ENCODE measurements at regions not wholly inside any gene's neighbourhood (a gene's known extent, or its start where the extent isn't known, plus 50 kb on each side); places are given as distances from the start of the nearest gene placed in this dataset.

- peak; percentile 12 for DNase-seq (ENCODE audit: low read depth)
These were observed 806.5 kb downstream of the OTOL1 start for GRCh38 chr3:162302983-162303624.

DNA sequence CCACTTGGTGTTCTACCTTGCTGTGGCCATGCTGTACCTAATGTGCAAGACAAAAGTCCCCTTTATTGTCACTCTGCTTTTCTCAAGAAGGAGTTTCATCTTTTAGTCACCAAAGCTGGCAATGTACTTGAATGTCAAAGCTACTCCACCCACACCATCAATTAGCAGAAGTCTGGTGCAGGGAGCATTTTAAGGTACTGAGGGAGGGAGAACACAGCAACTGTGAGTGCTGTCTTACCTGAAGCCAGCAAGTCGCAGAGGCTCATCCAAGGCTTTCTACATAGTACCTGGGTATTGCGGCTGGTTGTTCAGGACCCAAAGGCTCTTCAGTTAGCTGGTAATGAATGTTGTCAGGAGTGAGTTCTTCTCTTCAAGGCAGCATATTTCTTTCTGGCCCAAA, 820.4 kb downstream of the OTOL1 start:
- DNase-seq (ENCODE audit: low read depth): no peak

GRCh38 chr3:162328649-162329048, 832.0 kb downstream of the OTOL1 start:
- no peak for DNase-seq (ENCODE audit: low read depth)

DNA sequence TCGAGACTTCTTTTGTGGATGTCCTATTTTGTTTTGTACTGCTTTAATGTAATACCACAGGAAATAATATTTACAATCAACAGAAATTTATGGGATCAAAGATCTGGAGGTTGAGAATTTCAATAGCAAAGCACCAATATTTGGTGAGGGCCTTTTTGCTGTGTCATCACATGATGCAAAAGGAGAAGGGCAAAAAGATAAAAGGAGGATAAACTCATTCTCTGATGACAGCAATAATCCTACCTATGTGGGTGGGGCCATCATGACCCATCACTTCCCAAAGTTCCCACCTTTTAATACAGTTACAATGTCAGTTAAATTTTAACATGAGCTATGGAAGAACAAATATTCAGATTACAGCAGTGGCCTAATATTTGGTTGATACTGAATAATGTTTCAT, 832.9 kb downstream of the OTOL1 start:
- DNase-seq (ENCODE audit: low read depth): no peak

DNA sequence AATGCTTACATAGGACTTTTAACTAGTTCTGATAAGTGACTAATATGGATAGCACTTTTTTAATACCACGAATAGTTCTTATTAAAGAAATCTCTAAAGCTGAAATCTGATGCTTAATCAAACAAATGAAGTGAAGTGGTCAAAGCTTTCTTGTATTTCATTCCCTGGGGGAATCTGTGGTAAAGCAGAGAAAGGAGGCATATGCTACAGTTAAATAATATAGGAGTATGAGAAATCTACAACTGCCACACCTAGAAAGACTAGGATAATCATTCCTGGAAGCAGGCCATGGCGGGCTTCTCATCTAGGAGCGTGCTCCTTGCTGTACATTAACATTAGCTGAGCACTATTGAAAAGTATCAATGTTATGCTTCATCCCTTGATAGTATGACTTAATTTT, 835.7 kb downstream of the OTOL1 start:
- DNase-seq (ENCODE audit: low read depth): no peak

- DNase-seq (ENCODE audit: low read depth): no peak
These were observed 837.9 kb downstream of the OTOL1 start for GRCh38 chr3:162334537-162334936.

DNA sequence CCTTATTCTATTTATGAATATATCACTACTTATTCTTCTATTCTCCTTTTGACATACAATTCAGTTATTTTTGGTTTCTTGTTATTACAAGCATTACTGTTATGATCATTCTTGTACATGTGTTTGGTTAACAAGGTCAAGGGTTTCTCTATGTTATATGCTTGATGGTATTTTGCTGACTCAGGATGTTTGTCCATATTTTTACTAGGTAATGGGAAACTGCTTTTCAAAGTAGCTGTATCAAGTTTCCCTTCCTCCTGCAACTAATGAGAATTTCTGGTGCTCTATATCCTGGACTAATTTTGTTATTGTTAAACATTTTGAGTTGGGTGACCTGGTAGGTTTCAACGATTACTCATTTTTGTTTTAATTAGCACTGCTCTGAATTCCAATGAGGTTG, 841.0 kb downstream of the OTOL1 start:
- DNase-seq (ENCODE audit: low read depth): no peak

DNA sequence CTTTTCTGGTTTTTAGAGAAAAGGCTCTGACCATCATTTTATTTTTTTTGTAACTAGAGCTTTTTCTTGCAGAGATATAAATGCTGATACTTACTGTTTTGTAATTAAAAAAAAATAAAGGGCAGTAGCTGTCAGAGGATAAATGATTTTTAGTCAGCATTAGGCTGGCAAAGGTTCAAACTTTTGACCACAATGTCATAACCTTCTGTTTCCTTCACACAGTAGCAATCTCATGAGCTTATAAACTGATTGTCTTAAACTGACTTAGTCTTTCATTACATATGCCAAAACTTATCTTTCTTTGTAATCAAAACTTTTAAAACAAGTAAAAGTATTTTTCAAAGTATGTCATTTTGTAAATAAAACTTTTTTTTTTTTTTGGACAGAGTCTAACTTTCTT, 841.9 kb downstream of the OTOL1 start:
- peak; percentile 6 for DNase-seq (ENCODE audit: low read depth)

- no peak for DNase-seq (ENCODE audit: low read depth)
These were observed 852.3 kb downstream of the OTOL1 start for GRCh38 chr3:162348912-162349311.

DNA sequence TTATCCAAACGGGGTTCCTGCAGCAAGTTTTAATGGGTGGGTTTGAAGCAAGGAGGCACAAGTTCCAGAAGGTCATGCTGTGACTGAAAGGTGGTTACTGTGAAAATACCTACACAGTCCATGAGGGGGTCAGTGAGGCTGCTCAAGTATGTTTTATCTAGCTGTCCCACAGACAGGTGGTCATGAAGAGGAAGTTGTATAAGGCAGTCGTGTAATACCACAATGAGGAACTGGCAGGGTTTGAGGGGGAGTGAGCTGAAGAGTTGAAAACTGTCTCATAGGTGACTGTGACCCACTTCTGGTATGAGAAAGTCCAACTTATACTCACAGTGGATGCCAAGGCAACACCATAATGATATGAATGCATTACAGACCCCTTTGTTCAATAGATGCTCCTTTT, 856.8 kb downstream of the OTOL1 start:
- DNase-seq (ENCODE audit: low read depth): no peak

DNA sequence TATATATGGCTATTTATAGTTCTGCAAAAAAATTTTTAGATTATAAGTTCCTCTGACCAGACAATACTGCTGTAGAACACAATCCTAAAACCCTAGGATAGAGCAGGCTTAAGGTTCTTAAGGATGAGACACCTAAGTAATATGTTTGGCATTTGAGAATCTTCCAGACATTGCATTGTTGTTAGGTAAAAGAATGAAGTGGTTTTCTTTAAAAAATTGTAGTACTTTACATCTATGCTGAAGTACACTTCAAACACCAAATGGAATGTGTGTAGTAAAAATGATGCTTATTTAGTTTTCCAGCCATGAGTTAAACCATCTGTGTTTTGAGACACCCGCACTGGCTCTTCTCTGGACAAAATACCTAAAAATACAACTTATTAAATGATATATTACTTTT, 857.7 kb downstream of the OTOL1 start:
- no peak for DNase-seq (ENCODE audit: low read depth)

- no peak for DNase-seq (ENCODE audit: low read depth)
These were observed 868.6 kb downstream of the OTOL1 start for GRCh38 chr3:162365066-162365719.

- no peak for DNase-seq (ENCODE audit: low read depth)
These were observed 869.7 kb downstream of the OTOL1 start for GRCh38 chr3:162366166-162366766.

DNA sequence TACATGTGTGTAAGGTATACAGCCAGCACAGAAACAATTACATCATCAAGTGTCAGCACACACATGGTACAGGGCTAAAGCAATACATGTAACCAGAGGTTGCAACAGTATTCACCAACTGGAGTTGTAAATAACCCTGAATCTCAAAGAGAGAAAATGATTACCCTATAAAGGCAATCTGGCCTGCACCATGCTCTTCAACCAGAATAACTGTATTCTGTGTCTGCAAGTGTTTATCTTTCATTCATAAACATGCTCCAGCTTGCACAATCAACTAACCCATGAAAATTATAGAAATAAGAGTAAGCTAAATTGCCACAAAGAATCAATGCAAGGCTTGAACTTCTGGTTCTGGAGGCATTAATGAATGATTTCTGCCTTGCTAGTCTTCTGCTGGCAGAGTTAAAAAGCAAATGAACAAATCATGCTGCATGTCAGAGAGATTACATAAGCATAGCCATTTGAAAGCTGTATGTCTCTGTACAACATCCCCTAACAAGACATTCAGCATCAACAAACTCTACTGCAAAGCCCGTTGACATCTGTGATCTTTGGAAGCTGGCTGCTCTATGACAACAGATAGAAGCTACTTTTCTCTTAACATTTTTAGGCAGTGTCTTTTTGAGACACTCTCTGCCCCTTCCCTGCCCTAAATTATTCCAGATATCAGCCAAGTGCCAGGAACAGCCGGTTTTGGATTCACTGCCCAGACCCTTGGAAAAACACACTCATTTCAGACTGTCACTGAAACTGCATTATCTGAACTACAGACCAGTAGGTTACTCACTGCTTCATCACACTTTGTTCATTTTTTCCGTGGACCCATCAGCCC, 871.0 kb downstream of the OTOL1 start:
- no peak for DNase-seq (ENCODE audit: low read depth)

DNA sequence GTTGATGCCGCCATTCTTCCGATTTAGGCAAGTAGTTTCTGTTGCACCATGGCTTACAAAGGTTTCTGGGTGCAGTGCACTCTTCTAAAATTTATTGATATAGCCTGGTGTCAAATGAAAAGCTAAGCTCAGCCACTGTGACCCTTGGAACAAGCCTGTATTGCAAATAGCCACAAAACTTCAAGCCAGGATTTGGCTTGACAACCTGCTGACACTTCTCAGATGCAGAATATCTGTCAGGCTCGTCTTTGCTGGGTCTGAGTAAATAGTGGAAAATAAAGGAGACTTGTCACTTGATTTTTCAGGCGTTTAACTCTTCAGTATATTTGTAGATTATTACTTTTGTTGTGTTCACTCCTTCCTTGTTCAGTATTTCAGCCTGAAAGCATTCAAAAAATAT, 871.8 kb downstream of the OTOL1 start:
- no peak for DNase-seq (ENCODE audit: low read depth)

DNA sequence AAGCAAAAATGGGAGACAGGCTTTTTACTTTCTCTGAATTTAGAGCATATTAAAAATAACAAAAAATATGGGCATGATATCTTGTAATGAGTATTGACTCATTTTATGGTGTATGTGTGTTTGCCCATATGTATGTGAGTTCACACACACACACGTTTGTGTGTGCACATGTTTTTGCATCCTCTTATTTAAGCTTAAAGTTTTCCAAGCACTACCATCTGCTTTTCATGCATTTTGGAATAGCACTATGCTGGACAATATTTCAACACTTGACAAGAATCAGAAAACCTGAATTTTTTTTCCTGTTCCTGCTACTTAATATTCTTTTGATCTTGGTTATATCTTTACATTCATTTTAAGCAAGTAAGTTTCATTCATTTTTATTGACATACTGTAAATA, 872.7 kb downstream of the OTOL1 start:
- no peak for DNase-seq (ENCODE audit: low read depth)

DNA sequence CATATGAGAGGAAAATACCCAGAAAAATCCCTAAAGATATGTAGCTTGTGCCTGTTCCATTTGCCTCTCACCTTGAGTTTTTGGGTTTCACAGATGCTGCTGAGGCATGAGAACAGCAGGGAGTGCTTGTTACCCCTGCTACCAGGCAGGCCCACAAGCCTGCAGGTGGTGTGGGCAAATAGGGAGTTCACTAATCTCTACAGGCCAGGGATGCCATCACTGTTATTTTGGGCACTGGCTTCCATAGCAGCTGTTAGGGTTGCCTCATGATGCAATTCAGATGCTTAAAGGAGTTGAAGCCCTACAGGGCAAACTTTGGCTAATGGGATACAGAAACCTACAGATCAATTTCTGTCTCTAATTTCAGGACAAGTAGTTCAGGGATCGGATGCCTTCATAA, 873.5 kb downstream of the OTOL1 start:
- DNase-seq (ENCODE audit: low read depth): no peak

- DNase-seq (ENCODE audit: low read depth): no peak
These were observed 880.2 kb downstream of the OTOL1 start for GRCh38 chr3:162376761-162377160.

DNA sequence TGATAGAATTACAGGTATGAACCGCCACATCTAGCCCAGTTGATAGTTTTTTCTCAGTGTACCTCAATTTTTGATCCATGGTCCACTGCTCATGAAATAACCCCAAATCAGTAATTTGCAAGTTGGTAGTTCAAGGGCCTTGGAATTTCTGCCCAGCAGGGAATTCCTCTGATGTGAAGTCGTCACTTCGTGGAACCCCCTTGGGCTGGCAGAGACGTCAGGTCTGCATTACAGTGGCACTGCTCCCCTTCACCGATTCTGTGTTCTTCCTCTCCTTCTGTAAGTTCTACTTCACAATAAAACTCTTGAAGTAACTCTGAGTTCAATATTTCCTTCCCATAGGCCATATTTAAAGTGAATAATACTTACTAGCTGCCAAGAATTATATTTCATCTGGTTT, 881.0 kb downstream of the OTOL1 start:
- DNase-seq (ENCODE audit: low read depth): no peak

DNA sequence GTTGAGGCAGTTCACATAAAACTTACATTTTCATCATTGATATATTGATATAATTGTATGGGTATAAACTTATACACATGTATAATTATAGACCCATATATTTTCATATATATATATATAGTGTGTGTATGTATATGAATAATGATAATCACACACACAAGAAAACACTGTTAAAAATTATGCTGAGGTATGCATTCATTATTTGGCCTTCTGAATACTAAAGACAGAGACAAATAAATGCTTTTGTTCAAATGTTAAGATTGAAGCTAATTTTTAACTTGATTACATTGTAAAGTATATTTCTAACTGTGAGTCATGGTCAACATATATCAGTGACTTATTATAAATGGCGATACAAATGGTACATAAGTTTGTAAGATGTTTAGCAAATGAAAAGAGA, 888.8 kb downstream of the OTOL1 start:
- no peak for DNase-seq (ENCODE audit: low read depth)

DNA sequence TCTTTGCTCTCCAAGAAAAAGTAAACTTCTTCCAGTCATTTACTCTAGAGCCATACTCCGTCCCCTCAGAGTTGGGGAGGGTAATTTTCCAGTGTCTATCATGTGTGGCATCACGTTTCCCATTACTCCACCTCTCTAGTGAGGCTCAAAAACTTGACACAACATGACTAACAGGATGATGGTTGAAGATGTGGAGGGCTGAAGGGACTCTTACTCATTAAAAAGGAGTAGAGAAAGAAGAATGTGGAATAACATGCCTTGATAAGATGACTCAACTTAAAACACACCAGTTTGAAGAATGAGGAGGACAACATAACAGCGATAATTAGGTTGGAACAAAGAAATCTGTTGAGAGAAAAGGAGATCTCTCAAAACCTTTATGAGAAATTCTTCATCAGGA, 894.3 kb downstream of the OTOL1 start:
- peak; percentile 38 for DNase-seq (ENCODE audit: low read depth)

DNA sequence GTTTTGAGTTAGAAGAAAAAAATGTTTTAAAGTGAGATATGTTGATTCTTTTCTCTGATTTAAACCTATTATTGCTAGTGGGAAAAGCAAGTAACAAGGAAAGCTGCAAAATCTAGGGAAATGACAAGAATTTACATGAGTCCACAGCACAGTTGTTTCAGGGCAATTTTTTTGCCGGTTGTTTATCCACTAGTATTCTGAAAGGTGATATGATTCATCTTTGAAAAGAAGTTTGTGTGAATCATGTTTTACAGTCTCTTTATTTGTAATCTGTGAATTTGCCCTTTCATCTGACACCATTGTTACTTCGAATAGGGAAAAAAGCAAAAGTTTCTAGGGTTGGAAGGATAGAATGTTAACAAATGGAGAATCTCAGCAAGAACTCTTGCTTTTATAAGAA, 894.7 kb downstream of the OTOL1 start:
- DNase-seq (ENCODE audit: low read depth): peak; percentile 4

DNA sequence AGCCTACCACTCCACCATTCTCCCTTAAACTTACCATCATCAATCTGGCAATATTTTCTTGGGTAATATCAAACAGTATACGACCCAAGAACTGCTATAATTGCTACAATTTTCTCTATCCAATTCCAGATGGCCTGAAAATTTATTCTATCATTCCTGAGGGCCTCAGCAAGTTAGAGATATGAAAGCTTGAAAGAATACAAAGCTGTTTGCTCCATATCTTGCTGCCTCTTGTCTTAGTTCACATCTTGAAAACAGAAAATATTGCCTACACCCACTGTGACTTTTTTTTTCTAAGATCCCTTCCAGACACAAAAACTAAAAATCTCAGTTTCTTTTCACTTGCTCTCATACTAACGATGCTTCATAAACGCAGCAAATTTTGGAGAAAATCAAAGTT, 898.9 kb downstream of the OTOL1 start:
- no peak for DNase-seq (ENCODE audit: low read depth)

All from RPMI7951 (cell line).